ENCODE measurements at regions not wholly inside any gene's neighbourhood (a gene's known extent, or its start where the extent isn't known, plus 50 kb on each side); places are given as distances from the start of the nearest gene placed in this dataset.

DNA sequence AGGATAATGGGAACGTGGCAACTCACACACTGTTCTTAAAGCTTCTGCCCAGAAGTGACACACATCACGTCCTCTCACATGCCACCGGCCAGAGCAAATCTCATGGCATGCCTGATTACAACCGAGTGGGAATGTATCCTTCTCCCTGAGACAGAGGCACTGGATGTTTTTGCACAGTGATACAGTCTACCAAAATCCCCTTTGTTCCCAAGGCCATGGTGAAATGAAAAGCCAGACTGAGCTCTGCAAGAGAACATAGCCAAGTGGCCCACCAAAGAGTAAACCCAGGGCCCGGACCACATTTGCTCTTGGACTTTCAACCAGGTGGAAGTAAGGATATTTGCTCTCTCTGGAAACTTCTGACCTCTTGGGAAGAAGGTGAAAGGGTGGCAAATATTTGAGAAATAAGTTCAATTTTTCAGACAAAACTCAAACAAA is 186.2 kb upstream of the STT3B start (continued):
- TF ChIP-seq TRAFD1 (CRISPR knock-in tag; IDR thresholded peaks at IDR 0.05; ENCODE audit: borderline replicate concordance) (no peak), CBX5 (CRISPR knock-in tag; IDR thresholded peaks at IDR 0.05; ENCODE audit: borderline replicate concordance) (no peak)
- TF ChIP-seq, protein P1, sequence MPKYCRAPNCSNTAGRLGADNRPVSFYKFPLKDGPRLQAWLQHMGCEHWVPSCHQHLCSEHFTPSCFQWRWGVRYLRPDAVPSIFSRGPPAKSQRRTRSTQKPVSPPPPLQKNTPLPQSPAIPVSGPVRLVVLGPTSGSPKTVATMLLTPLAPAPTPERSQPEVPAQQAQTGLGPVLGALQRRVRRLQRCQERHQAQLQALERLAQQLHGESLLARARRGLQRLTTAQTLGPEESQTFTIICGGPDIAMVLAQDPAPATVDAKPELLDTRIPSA (CRISPR knock-in tag; IDR thresholded peaks at IDR 0.05; ENCODE audit: borderline replicate concordance): no peak

GRCh38 chr3:31349001-31349748 is 183.6 kb upstream of the STT3B start:
- in situ Hi-C loops (cut with HindIII; ENCODE audit: extremely low pct_ligation_motif_present, low pct_unique_long_range_greater_than_20kb) (no loop called here), intact Hi-C loops (cut with micrococcal nuclease; ENCODE audit: unreplicated experiment) (no loop called here)
- Histone ChIP-seq H3K9ac (ENCODE audit: insufficient read depth, low read depth, low read length) (no peak overlapping the region), H3K79me2 (ENCODE audit: insufficient read depth, low read length) (no peaks in the 10 kb centered on the region), H3K36me3 (replicated peaks in 1 of 2; ENCODE audit: control insufficient read depth in 1 of 2, insufficient read depth in 2 of 2, low read length in 2 of 2) (no peaks in the 10 kb centered on the region), H3K4me1 (ENCODE audit: insufficient read depth, low read length) (peaks cover 51% of the 10 kb centered on the region), H3K9me3 (ENCODE audit: low read length) (peaks cover 10% of the 10 kb centered on the region; the same call in 1 of the 2 replicates), H4K20me1 (ENCODE audit: insufficient read depth, low read length) (no peaks in the 10 kb centered on the region), H3K4me3 (replicated peaks in 1 of 3; ENCODE audit: insufficient read depth in 1 of 3, low read depth in 2 of 3, low read length in 3 of 3) (no peak overlapping the region), H3K27me3 (ENCODE audit: control insufficient read depth in 1 of 2, insufficient read depth in 2 of 2, low read length in 2 of 2) (no peaks in the 10 kb centered on the region), H3K4me2 (ENCODE audit: low read depth, low read length) (no peak overlapping the region), H2AFZ (ENCODE audit: low read length) (no peak overlapping the region), H3K27ac (ENCODE audit: extremely low read length, insufficient read depth, low read length) (no peak overlapping the region)
- DNase-seq (ENCODE audit: low spot score) (no peak), ATAC-seq (no peak), FAIRE-seq (no peak)
- POLR2A ChIA-PET: no interaction called here
- CTCF ChIA-PET (ENCODE audit: low intra/inter-chr PET ratio, low total read pairs): no interaction called here
- no TSS peak for BruUV-seq (replicated peaks)
- TF ChIP-seq ZNF841 (CRISPR knock-in tag; IDR thresholded peaks at IDR 0.05; ENCODE audit: borderline replicate concordance) (no peak), ZNF282 (IDR thresholded peaks at IDR 0.05; ENCODE audit: partially characterized antibody) (no peak), MXD3 (CRISPR knock-in tag; IDR thresholded peaks at IDR 0.05) (no peak), ZNF724P (CRISPR knock-in tag; IDR thresholded peaks at IDR 0.05; ENCODE audit: borderline replicate concordance) (no peak), MXD4 (CRISPR knock-in tag; IDR thresholded peaks at IDR 0.05) (no peak), NRL (CRISPR knock-in tag; IDR thresholded peaks at IDR 0.05; ENCODE audit: borderline replicate concordance) (no peak), AFF4 (CRISPR knock-in tag; IDR thresholded peaks at IDR 0.05) (no peak), ZFP90 (CRISPR knock-in tag; IDR thresholded peaks at IDR 0.05; ENCODE audit: borderline replicate concordance) (no peak), TMF1 (CRISPR knock-in tag; IDR thresholded peaks at IDR 0.05; ENCODE audit: low read depth) (no peak), ZNF781 (CRISPR knock-in tag; IDR thresholded peaks at IDR 0.05; ENCODE audit: borderline replicate concordance, not compliant biosample characterization) (no peak)
- WGBS (ENCODE audit: low lambda C conversion rate): 95% methylated on average over 1 of the region's 1 CpG

Data from HepG2 (cell line).